A673 (cell line): ENCODE measurements at regions not wholly inside any gene's neighbourhood (a gene's known extent, or its start where the extent isn't known, plus 50 kb on each side); places are given as distances from the start of the nearest gene placed in this dataset.

ENCODE experiments used
- BruUV-seq: library from RNA; stranded (reverse); fragments of 400-500 nt; replicated peaks from 2 replicates; lab custom pipeline; 2021; lab: Mats Ljungman, UMichigan
- CTCF ChIA-PET: fragments of 300-600 bp; sonication (Branson Sonifier 250); formaldehyde crosslinking; loops from one replicate; lab custom pipeline; 2022; ENCODE audit warnings: antibody characterized with exemption; lab: Charles Lee
- POLR2A ChIA-PET: fragments of 300-600 bp; sonication (Branson Sonifier 250); formaldehyde crosslinking; loops from one replicate; lab custom pipeline; 2022; ENCODE audit warnings: antibody characterized with exemption; ENCODE audit not compliant: low non-redundant PET; lab: Charles Lee
- DNase-seq: peaks from one replicate; pipeline ENCODE4 v3.0.0-alpha.2; 2015; ENCODE audit warnings: low spot score
- H3K27ac ChIP-seq: fragments of 200-600 bp; sonication (generic); 2 replicates; pipeline ENCODE4 v1.5.1; 2016; ENCODE audit warnings: mixed run types, low read depth, mild to moderate bottlenecking, mixed read lengths, antibody characterized with exemption, low read length; ENCODE audit not compliant: poor library complexity, severe bottlenecking
- H3K27me3 ChIP-seq: fragments of 200-600 bp; sonication (generic); replicated peaks from 2 replicates; pipeline ENCODE4 v1.6.1; 2017; ENCODE audit warnings: mixed run types, low read depth, mild to moderate bottlenecking, mixed read lengths, antibody characterized with exemption, low read length; ENCODE audit not compliant: insufficient read depth, poor library complexity
- H3K36me3 ChIP-seq: fragments of 200-600 bp; sonication (generic); 2 replicates; pipeline ENCODE4 v1.6.1; 2016; ENCODE audit warnings: mixed run types, mild to moderate bottlenecking, mixed read lengths, antibody characterized with exemption, low read length; ENCODE audit not compliant: insufficient read depth, poor library complexity, severe bottlenecking
- H3K4me1 ChIP-seq: fragments of 200-600 bp; sonication (generic); 2 replicates; pipeline ENCODE4 v1.6.1; 2017; ENCODE audit warnings: mixed run types, mild to moderate bottlenecking, mixed read lengths, antibody characterized with exemption, low read length; ENCODE audit not compliant: insufficient read depth, poor library complexity, severe bottlenecking
- H3K4me3 ChIP-seq: fragments of 200-600 bp; sonication (generic); 2 replicates; pipeline ENCODE4 v1.5.1; 2016; ENCODE audit warnings: low read depth, mixed run types, mild to moderate bottlenecking, mixed read lengths, low read length; ENCODE audit not compliant: poor library complexity, severe bottlenecking
- H3K9me3 ChIP-seq: fragments of 200-600 bp; sonication (generic); 2 replicates; pipeline ENCODE4 v1.6.1; 2016; ENCODE audit warnings: mixed run types, low read depth, mild to moderate bottlenecking, mixed read lengths, antibody characterized with exemption, low read length; ENCODE audit not compliant: poor library complexity, severe bottlenecking
- CTCF ChIP-seq: fragments of 300-800, 200-600 bp; sonication (generic); conservative IDR thresholded peaks from 2 replicates; pipeline ENCODE4 v1.5.1; 2017; ENCODE audit warnings: low read depth, mild to moderate bottlenecking, antibody characterized with exemption, low read length, moderate library complexity, mixed read lengths
- EZH2 ChIP-seq: fragments of 200-600 bp; sonication (generic); IDR thresholded peaks from 2 replicates; pipeline ENCODE4 v1.6.1; 2017; ENCODE audit warnings: borderline replicate concordance, low read depth, mild to moderate bottlenecking, mixed read lengths, antibody characterized with exemption, low read length; ENCODE audit not compliant: poor library complexity, severe bottlenecking
- intact Hi-C: fragments of 100-400 bp; cut with micrococcal nuclease; formaldehyde crosslinking; loops from one replicate; pipeline ENCODE4 v1.10.0; 2022; ENCODE audit not compliant: unreplicated experiment

GRCh38 chr18:10374195-10374594 lies 80.2 kb upstream of the APCDD1 start:
- ChIA-PET CTCF (no interaction called here), POLR2A (no interaction called here)
- no TSS peak for BruUV-seq
- H3K27me3 ChIP-seq: no peaks in the 10 kb centered on the region
- intact Hi-C loops: no loop called here
- no peak overlapping the region for H3K4me3 ChIP-seq
- H3K36me3 ChIP-seq: no peaks in the 10 kb centered on the region
- no peaks in the 10 kb centered on the region for H3K9me3 ChIP-seq
- no peak for TF ChIP-seq EZH2
- no peak for TF ChIP-seq CTCF
- no peak overlapping the region for H3K27ac ChIP-seq
- no peak for DNase-seq
- H3K4me1 ChIP-seq: peaks cover 16% of the 10 kb centered on the region

- POLR2A ChIA-PET: no interaction called here
- H3K4me1 ChIP-seq: peaks cover 16% of the 10 kb centered on the region
- DNase-seq: peak; percentile 82
- no peaks in the 10 kb centered on the region for H3K27me3 ChIP-seq
- H3K36me3 ChIP-seq: no peaks in the 10 kb centered on the region
- no peak overlapping the region for H3K27ac ChIP-seq
- CTCF ChIA-PET: no interaction called here
- TF ChIP-seq CTCF (no peak), EZH2 (no peak)
- intact Hi-C loops: no loop called here
- no TSS peak for BruUV-seq
- H3K9me3 ChIP-seq: no peaks in the 10 kb centered on the region
- no peak overlapping the region for H3K4me3 ChIP-seq
Observed at GRCh38 chr18:10374636-10375293, 79.7 kb upstream of the APCDD1 start.

GRCh38 chr18:10376731-10377130 lies 77.7 kb upstream of the APCDD1 start:
- Histone ChIP-seq H3K4me1 (peaks cover 16% of the 10 kb centered on the region), H3K27ac (no peak overlapping the region), H3K27me3 (no peaks in the 10 kb centered on the region), H3K36me3 (no peaks in the 10 kb centered on the region), H3K9me3 (no peaks in the 10 kb centered on the region), H3K4me3 (no peak overlapping the region)
- POLR2A ChIA-PET: no interaction called here
- intact Hi-C loops: no loop called here
- TF ChIP-seq CTCF (no peak), EZH2 (no peak)
- DNase-seq: no peak
- CTCF ChIA-PET: no interaction called here
- no TSS peak for BruUV-seq
